ENCODE measurements at regions not wholly inside any gene's neighbourhood (a gene's known extent, or its start where the extent isn't known, plus 50 kb on each side); places are given as distances from the start of the nearest gene placed in this dataset.
"Not testable (repeated sequence)": the region's sequence is repeated elsewhere in the genome, so short reads cannot be mapped to it uniquely, and the experiment has no call there.

DNA sequence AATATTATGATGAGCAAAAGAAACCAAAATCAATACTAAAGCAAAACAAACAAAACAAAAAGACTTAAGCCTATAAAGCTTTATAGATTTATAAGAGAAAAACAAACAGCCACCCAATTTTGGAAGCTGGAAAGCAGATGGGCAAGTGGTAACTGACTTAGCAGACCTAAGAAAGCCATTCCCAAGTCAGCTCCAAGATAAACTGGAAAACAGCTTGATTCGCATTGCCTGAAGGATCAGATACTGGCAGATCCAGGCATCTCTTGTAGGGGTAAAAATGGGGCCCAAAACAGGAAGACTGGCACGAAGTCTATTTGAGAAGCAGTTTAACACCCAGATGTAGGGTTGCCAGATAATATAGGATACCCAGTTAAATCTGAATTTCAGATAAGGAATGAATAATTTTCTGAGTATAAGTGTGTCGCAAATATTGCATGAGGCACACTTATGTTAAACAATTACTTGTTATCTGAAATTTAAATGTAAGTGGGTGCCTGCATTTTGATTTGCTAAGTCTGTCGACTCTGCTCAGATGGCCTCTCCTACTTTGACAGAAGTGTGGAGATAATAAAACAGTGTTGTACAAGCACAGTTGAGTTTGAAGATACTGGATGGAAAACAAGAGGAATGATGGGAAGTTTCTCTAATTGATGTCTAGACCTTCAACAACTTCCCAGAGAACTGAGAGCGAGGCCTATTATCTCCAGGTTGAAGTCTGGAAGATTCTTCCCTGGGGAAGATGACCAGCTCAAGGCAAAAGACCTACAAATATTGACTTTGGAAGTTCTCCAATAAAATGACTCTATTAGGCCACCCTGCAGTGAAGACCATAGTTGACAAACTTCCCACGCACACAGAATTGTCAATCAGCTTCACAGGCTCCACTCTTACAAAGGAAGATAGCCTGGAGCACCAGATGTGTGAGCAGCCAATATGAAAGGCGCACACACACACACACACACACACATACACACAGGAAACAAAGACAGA is 113.4 kb downstream of the FAM50B start:
- DNase-seq (ENCODE audit: low read depth): no peak

GRCh38 chr6:3963426-3963825 is 114.3 kb downstream of the FAM50B start:
- DNase-seq (ENCODE audit: low read depth): no peak

- no peak for DNase-seq (ENCODE audit: low read depth)
Measured at GRCh38 chr6:3965071-3965718, 113.7 kb downstream of the FAM217A start.

DNA sequence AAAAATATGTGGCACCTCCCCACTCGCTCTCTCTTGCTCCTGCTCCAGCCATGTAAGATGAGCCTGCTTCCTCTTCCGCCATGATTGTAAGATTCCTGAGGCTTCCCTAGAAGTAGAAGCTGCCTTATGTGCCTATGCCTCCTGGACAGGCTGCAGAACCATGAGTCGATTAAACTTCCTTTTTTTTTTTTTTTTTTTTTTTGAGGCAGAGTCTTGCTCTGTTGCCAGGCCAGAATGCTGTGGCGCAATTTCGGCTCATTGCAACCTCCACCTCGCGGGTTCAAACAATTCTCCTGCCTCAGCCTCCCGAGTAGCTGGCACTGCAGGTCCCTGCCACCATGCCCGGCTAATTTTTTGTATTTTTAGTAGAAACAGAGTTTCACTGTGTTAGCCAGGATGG is 112.5 kb downstream of the FAM217A start:
- no peak for DNase-seq (ENCODE audit: low read depth)

DNA sequence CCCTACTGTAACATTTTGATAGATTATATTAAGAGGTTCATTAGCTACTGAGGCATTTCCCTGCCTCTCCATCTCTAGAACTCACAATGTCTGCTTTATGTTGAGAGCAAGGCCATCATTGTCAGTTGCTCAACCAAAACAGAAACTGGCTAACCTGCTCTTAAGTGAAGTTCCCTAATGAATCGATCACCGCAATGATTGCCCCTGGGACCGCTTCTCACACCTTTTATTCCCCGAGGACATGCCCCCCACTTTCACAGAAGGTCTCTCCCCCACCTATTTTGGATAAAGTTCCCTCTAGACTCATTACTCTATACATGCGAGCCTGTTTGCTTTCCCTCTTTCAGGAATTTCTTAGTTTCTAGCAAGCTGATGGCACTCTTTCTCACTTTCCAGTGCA is 108.8 kb downstream of the FAM217A start:
- DNase-seq (ENCODE audit: low read depth): no peak

DNA sequence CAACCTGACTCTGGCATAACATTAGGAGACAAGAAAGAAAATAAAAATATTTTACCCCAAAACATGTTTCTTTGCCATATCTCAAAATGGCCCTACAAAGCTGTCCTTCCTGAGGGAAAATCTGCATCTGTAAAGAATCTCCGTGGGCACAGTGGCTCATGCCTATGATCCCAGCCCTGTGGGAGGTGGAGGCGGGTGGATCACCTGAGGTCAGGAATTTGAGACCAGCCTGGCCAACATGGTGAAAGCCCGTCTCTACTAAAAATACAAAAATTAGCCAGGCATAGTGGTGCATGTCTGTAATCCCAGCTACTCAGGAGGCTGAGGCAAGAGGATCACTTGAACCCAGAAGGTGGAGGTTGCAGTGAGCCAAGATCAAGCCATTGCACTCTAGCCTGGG is 105.8 kb downstream of the FAM217A start:
- DNase-seq (ENCODE audit: low read depth): not testable (repeated sequence)

DNA sequence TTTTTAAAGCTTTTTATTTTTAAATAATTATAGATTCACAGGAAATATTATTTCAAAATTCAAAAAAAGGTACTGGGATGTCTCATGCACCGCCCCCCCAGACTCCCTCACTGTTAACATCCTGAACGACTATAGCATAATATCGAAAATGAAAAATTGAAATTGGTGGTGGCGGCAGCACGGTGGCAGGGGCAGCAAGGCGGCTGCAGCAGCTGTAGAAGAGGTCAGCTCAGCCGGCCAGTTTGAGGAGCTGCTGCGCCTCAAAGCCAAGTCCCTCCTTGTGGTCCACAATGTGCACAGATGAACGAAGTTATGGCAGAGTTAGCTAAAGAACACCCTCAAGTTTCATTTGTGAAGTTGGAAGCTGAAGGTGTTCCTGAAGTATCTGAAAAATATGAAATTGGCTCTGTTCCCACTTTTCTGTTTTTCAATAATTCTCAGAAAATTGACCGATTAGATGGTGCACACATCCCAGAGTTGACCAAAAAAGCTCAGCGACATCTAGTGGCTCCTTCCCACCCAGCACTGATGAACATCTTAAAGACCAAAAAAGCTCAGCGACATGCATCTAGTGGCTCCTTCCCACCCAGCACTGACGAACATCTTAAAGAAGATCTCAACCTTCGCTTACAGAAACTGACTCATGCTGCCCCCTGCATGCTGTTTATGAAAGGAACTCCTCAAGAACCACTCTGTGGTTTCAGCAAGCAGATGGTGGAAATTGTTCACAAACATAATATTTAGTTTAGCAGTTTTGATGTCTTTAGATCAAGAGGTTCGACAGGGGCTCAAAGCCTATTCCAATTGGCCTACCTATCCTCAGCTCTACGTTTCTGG is 100.8 kb downstream of the FAM217A start:
- peak; percentile 23 for DNase-seq (ENCODE audit: low read depth)

GRCh38 chr6:3978966-3979365 is 100.0 kb downstream of the FAM217A start:
- DNase-seq (ENCODE audit: low read depth): not testable (repeated sequence)

DNA sequence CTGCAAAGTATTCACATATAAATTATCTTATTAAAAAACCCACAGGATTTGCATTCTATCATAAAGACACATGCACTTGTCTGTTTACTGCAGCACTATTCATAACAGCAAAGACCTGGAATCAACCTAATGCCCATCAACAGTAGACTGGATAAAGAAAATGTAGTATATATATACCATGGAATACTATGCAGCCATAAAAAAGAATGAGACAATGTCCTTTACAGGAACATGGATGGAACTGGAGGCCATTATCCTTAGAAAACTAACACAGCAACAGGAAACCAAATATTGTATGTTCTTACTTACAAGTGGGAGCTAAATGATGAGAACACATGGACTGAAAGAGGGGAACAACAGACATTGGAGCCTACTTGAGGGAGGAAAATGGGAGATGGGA is 97.0 kb downstream of the FAM217A start:
- DNase-seq (ENCODE audit: low read depth): no peak

GRCh38 chr6:3983778-3984177 is 95.2 kb downstream of the FAM217A start:
- DNase-seq (ENCODE audit: low read depth): no peak

DNA sequence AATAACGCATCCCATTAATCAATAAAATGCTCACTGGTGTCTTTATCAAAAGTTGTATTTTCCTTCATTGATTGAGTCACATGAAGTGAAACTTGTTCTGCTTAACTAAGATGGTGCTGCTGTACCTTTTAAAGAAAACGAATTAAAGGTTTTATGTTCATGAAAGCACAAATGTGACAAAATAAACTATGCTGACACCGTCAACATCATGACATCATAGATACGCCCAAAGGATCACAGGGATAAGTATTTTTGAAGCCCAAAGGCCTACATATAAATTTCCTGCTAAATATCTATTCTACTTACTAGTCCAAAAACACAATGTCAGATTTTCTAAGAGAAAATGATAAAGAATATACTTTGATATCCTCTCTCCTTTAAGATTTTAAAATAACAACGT is 94.4 kb downstream of the FAM217A start:
- DNase-seq (ENCODE audit: low read depth): no peak

DNA sequence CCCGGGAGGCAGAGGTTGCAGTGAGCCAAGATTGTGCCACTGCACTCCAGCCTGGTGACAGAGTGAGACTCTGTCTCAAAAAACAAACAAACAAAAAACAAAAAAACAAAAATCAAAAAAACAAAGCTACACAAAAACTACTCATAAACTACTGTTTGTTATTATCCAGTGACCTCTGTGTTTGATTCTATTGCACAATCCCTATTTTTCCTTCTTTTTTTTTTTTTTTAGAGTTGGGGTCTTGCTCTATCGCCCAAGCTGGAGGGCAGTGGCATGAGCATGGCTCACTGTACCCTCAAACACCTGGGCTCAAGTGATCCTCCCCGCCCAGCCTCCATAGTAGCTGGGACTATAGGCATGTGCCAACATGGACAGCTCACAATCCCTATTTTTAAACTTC is 92.7 kb downstream of the FAM217A start:
- no peak for DNase-seq (ENCODE audit: low read depth)

GRCh38 chr6:3987053-3987452 is 91.9 kb downstream of the FAM217A start:
- no peak for DNase-seq (ENCODE audit: low read depth)

- DNase-seq (ENCODE audit: low read depth): no peak
Measured at GRCh38 chr6:3987576-3987975, 91.4 kb downstream of the FAM217A start.

DNA sequence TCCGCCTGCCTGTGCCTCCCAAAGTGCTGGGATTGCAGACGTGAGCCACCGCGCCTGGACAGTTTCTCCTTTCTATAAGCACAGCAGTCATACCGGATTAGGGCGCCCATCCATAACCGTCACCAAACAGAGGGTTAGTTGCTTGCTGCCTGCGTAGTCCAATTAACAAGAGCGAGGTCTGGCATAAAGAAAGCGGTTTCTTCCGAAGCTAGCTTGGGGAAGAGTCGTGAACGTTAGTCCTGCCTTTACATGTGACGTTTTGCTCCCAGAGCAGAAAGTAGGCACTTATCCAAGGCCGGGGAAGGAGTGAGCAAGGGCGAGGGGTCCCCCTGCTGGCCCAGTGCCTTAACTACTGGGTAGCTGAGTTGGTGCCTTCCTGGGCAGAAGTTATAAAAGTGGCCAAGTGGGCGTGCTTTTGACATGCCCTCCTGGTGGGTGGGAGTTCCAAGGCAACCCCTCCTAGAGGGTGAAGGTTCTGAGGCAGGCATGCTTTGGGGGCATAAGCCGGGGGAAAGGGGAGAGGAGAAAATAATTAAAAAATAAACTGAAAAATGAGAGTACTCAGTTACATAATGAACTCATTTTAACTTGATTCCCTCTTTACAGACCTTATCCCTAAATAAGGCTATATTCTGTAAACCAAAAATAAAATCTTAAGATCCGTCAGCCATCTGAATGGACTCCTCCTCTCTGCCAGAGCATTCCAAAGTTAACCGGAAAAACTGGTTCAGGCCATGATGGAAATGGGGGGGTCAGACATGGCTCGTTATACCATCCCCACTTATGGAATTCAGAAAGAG is 88.0 kb downstream of the FAM217A start:
- DNase-seq (ENCODE audit: low read depth): peak; percentile 55

- no peak for DNase-seq (ENCODE audit: low read depth)
Measured at GRCh38 chr6:3991941-3992340, 87.0 kb downstream of the FAM217A start.

DNA sequence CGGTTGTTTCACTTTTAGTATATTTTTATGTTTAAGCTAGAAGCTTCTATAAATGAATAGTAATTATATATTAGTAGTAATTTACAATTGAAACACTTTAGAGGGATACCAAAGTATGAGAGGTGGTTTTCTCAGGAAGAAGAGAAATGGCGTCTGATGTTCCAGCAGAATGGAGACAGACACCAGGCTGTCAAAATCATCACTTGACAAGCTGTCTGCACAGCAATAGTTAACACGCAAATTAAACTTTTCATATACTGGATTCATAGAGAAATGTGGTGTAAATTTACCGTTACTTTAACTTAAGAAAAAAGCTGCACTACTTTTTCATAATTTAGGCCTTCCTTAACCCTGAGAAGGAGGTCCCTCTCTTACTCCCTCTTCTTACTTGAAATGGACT is 82.6 kb downstream of the FAM217A start:
- DNase-seq (ENCODE audit: low read depth): no peak

GRCh38 chr6:3997177-3997770 is 81.7 kb downstream of the FAM217A start:
- DNase-seq (ENCODE audit: low read depth): no peak

- DNase-seq (ENCODE audit: low read depth): no peak
Measured at GRCh38 chr6:3999800-4000661, 78.9 kb downstream of the FAM217A start.

DNA sequence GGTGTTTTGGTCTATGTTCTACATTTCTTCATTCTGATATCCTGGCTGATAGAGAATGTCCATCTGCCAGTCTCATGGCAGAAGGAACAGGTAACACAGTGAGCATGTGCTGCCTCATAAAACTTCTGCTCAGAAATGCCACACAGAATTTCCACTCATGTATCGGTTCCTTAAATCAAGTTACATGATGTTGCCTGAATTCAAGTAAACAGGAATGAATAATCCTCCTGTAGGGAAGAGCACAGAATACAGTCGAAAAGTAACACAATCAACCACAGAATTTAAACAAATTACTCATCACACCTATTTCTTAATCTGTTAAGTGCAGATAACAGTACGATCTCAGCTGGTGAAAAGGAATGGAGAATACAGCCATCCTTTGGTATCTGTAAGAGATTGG is 74.7 kb downstream of the FAM217A start:
- DNase-seq (ENCODE audit: low read depth): no peak

All from stimulated activated CD8-positive, alpha-beta memory T cell treated with anti-CD3 and anti-CD28 coated beads, Interleukin-12 subunit alpha, Interleukin-12 subunit beta, amount 100 ng/mL, for 1 hour (primary cell).